ENCODE measurements at regions not wholly inside any gene's neighbourhood (a gene's known extent, or its start where the extent isn't known, plus 50 kb on each side); places are given as distances from the start of the nearest gene placed in this dataset.
"Not testable (repeated sequence)": the region's sequence is repeated elsewhere in the genome, so short reads cannot be mapped to it uniquely, and the experiment has no call there.

- no peak for DNase-seq (ENCODE audit: low spot score)
These were observed 208.7 kb upstream of the RAI14 start for GRCh38 chr5:34447424-34447823.

- no peak for DNase-seq (ENCODE audit: low spot score)
These were observed 206.5 kb upstream of the RAI14 start for GRCh38 chr5:34449639-34450038.

- DNase-seq (ENCODE audit: low spot score) = no peak
These were observed 205.8 kb upstream of the RAI14 start for GRCh38 chr5:34450338-34450737.

GRCh38 chr5:34452170-34452828, 203.8 kb upstream of the RAI14 start:
- DNase-seq (ENCODE audit: low spot score) = no peak

- no peak for DNase-seq (ENCODE audit: low spot score)
These were observed 201.0 kb upstream of the RAI14 start for GRCh38 chr5:34455098-34455497.

GRCh38 chr5:34459908-34460307, 196.2 kb upstream of the RAI14 start:
- no peak for DNase-seq (ENCODE audit: low spot score)

- no peak for DNase-seq (ENCODE audit: low spot score)
These were observed 195.6 kb upstream of the RAI14 start for GRCh38 chr5:34460496-34460895.

- no peak for DNase-seq (ENCODE audit: low spot score)
These were observed 191.3 kb upstream of the RAI14 start for GRCh38 chr5:34464829-34465228.

GRCh38 chr5:34465301-34465700, 190.8 kb upstream of the RAI14 start:
- peak; percentile 33 for DNase-seq (ENCODE audit: low spot score)

- peak; percentile 41 for DNase-seq (ENCODE audit: low spot score)
These were observed 189.4 kb upstream of the RAI14 start for GRCh38 chr5:34466519-34467388.

- no peak for DNase-seq (ENCODE audit: low spot score)
These were observed 188.7 kb upstream of the RAI14 start for GRCh38 chr5:34467436-34467835.

- DNase-seq (ENCODE audit: low spot score) = not testable (repeated sequence)
These were observed 188.1 kb upstream of the RAI14 start for GRCh38 chr5:34467984-34468383.

GRCh38 chr5:34469971-34470370, 186.2 kb upstream of the RAI14 start:
- DNase-seq (ENCODE audit: low spot score) = no peak

- peak; percentile 39 for DNase-seq (ENCODE audit: low spot score)
These were observed 181.5 kb upstream of the RAI14 start for GRCh38 chr5:34474573-34475021.

- no peak for DNase-seq (ENCODE audit: low spot score)
These were observed 180.7 kb upstream of the RAI14 start for GRCh38 chr5:34475249-34475966.

GRCh38 chr5:34476941-34477565, 179.1 kb upstream of the RAI14 start:
- DNase-seq (ENCODE audit: low spot score) = no peak

- DNase-seq (ENCODE audit: low spot score) = no peak
These were observed 175.2 kb upstream of the RAI14 start for GRCh38 chr5:34480810-34481528.

GRCh38 chr5:34483442-34484033, 172.6 kb upstream of the RAI14 start:
- no peak for DNase-seq (ENCODE audit: low spot score)

GRCh38 chr5:34484216-34484920, 171.8 kb upstream of the RAI14 start:
- DNase-seq (ENCODE audit: low spot score) = no peak

- DNase-seq (ENCODE audit: low spot score) = no peak
These were observed 170.4 kb upstream of the RAI14 start for GRCh38 chr5:34485768-34486030.
